B cell (primary cell): ENCODE measurements at regions not wholly inside any gene's neighbourhood (a gene's known extent, or its start where the extent isn't known, plus 50 kb on each side); places are given as distances from the start of the nearest gene placed in this dataset.

Source experiments
- CTCF ChIP-seq: fragments of 200-600 bp; IDR thresholded peaks from one replicate; pipeline ENCODE4 v1.8.0; 2022; ENCODE audit warnings: antibody characterized with exemption, mild to moderate bottlenecking
- EZH2 ChIP-seq: IDR thresholded peaks from 2 replicates; pipeline ENCODE4 v1.6.1; 2012; ENCODE audit warnings: borderline replicate concordance, low read depth, mild to moderate bottlenecking, moderate library complexity, low read length; ENCODE audit not compliant: insufficient read depth, poor library complexity, severe bottlenecking

GRCh38 chr7:84422790-84423189 lies 228.2 kb upstream of the SEMA3A start:
- TF ChIP-seq CTCF (no peak), EZH2 (no peak)
